ENCODE measurements at regions not wholly inside any gene's neighbourhood (a gene's known extent, or its start where the extent isn't known, plus 50 kb on each side); places are given as distances from the start of the nearest gene placed in this dataset.

DNA sequence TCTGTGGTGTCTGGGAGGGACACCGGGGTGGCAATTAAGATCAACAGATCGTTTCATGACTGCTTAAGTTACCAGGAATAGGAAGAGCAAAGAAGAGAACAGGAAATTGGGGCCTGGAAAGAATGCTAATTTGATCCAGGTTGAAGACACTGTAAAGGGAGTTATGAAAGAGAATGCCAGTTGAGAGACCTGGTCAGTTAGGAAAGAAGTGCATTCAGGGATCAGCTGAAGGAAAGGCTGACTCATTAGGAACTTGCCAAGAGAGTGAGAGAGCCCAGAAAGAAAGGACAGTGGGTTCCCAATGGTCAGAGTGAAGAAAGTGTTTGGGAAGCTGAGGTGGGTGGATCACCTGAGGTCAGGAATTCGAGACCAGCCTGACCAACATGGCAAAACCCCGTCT is 119.6 kb downstream of the UBE2U start:
- Histone ChIP-seq H3K36me3 (ENCODE audit: control insufficient read depth in 4 of 4, insufficient read depth in 3 of 4, low read depth in 1 of 4, low read length in 3 of 4) (no peaks in the 10 kb centered on the region), H3K27ac (ENCODE audit: low read depth in 1 of 2, low read length in 2 of 2) (no peak overlapping the region), H3K4me3 (ENCODE audit: low read depth in 1 of 3, low read length in 3 of 3) (no peak overlapping the region), H3K9ac (ENCODE audit: low read depth in 1 of 2, low read length in 2 of 2) (no peak overlapping the region), H3K27me3 (ENCODE audit: control insufficient read depth in 4 of 4, insufficient read depth in 4 of 4, low read length in 3 of 4) (no peaks in the 10 kb centered on the region), H3K4me1 (ENCODE audit: control insufficient read depth in 4 of 4, insufficient read depth in 4 of 4, low read length in 3 of 4) (no peaks in the 10 kb centered on the region), H3K9me3 (ENCODE audit: control insufficient read depth in 4 of 4, low read length in 3 of 4) (no peaks in the 10 kb centered on the region)
- no peak for DNase-seq (ENCODE audit: low spot score)
- WGBS: 81% methylated on average over 4 of the region's 4 CpGs
- no peak for TF ChIP-seq CTCF (IDR thresholded peaks at IDR 0.05; ENCODE audit: low read depth, low read length, missing input control)
- no peak for TF ChIP-seq MAX (IDR thresholded peaks at IDR 0.05)
- TF ChIP-seq FOXA2 (IDR thresholded peaks at IDR 0.05): no peak
- no peak for TF ChIP-seq SP1 (IDR thresholded peaks at IDR 0.05)
- no peak for TF ChIP-seq FOXA1 (IDR thresholded peaks at IDR 0.05)

- no peak overlapping the region for H3K27ac ChIP-seq (ENCODE audit: low read depth in 1 of 2, low read length in 2 of 2)
- no peak overlapping the region for H3K4me3 ChIP-seq (ENCODE audit: low read depth in 1 of 3, low read length in 3 of 3)
- H3K9me3 ChIP-seq (ENCODE audit: control insufficient read depth in 4 of 4, low read length in 3 of 4): no peaks in the 10 kb centered on the region
- no peaks in the 10 kb centered on the region for H3K36me3 ChIP-seq (ENCODE audit: control insufficient read depth in 4 of 4, insufficient read depth in 3 of 4, low read depth in 1 of 4, low read length in 3 of 4)
- no peaks in the 10 kb centered on the region for H3K27me3 ChIP-seq (ENCODE audit: control insufficient read depth in 4 of 4, insufficient read depth in 4 of 4, low read length in 3 of 4)
- no peaks in the 10 kb centered on the region for H3K4me1 ChIP-seq (ENCODE audit: control insufficient read depth in 4 of 4, insufficient read depth in 4 of 4, low read length in 3 of 4)
- no peak for DNase-seq (ENCODE audit: low spot score)
- TF ChIP-seq CTCF (IDR thresholded peaks at IDR 0.05; ENCODE audit: low read depth, low read length, missing input control) (no peak), JUND (IDR thresholded peaks at IDR 0.05) (no peak), RXRA (IDR thresholded peaks at IDR 0.05) (no peak), REST (IDR thresholded peaks at IDR 0.05) (no peak), EGR1 (IDR thresholded peaks at IDR 0.05; ENCODE audit: low read depth in 2 of 2) (no peak), FOXA1 (IDR thresholded peaks at IDR 0.05) (no peak), RAD21 (IDR thresholded peaks at IDR 0.05) (no peak), ATF3 (IDR thresholded peaks at IDR 0.05) (no peak), TAF1 (conservative IDR thresholded peaks at IDR 0.05) (no peak), HNF4A (conservative IDR thresholded peaks at IDR 0.05) (no peak), YY1 (IDR thresholded peaks at IDR 0.05) (no peak), NR2F2 (IDR thresholded peaks at IDR 0.05) (no peak), GABPA (IDR thresholded peaks at IDR 0.05 in 1 of 2, conservative IDR thresholded peaks at IDR 0.05 in 1 of 2) (no peak), FOXA2 (IDR thresholded peaks at IDR 0.05) (no peak), ZBTB33 (IDR thresholded peaks at IDR 0.05) (no peak), MAX (IDR thresholded peaks at IDR 0.05) (no peak), HNF4G (IDR thresholded peaks at IDR 0.05) (no peak), SP1 (IDR thresholded peaks at IDR 0.05) (no peak)
- 78% methylated on average over 4 of the region's 4 CpGs for WGBS
- no peak overlapping the region for H3K9ac ChIP-seq (ENCODE audit: low read depth in 1 of 2, low read length in 2 of 2)
Observed at GRCh38 chr1:64323882-64324281, 120.5 kb downstream of the UBE2U start.
